H1 (cell line): ENCODE measurements at regions not wholly inside any gene's neighbourhood (a gene's known extent, or its start where the extent isn't known, plus 50 kb on each side); places are given as distances from the start of the nearest gene placed in this dataset.

ENCODE experiments used
- ATF2 ChIP-seq: IDR thresholded peaks from 2 replicates; pipeline ENCODE4 v1.6.1; 2012; ENCODE audit warnings: low read length, inconsistent platforms
- EZH2 ChIP-seq: fragments of 200-600 bp; sonication (generic); IDR thresholded peaks from 2 replicates; pipeline ENCODE4 v1.7.1; 2012; ENCODE audit warnings: low read depth, mild to moderate bottlenecking, moderate library complexity, low read length, inconsistent platforms; ENCODE audit not compliant: severe bottlenecking
- HDAC2 ChIP-seq, 2 experiments: fragments of 300-600 bp in 1 of 2; sonication (generic) in 1 of 2; IDR thresholded peaks; 2 replicates each; pipeline ENCODE4 v1.6.1; 2011 to 2012; ENCODE audit warnings: low read depth in 2 of 2, low read length in 2 of 2, mild to moderate bottlenecking in 2 of 2, moderate library complexity in 2 of 2, borderline replicate concordance in 1 of 2, inconsistent platforms in 1 of 2
- SAP30 ChIP-seq: fragments of 300-600 bp; sonication (generic); IDR thresholded peaks from 2 replicates; pipeline ENCODE4 v1.7.1; 2012; ENCODE audit warnings: low read length, moderate library complexity, mild to moderate bottlenecking, inconsistent platforms; ENCODE audit not compliant: insufficient read depth, insufficient replicate concordance
- SIN3A ChIP-seq, 2 experiments: IDR thresholded peaks in 1 of 2; conservative IDR thresholded peaks in 1 of 2; 2 replicates each; pipeline ENCODE4 v1.6.1; 2011 to 2012; ENCODE audit warnings: low read length in 2 of 2, improper control_type of control experiment in 1 of 2, low read depth in 1 of 2, mild to moderate bottlenecking in 1 of 2
- YY1 ChIP-seq: IDR thresholded peaks from 2 replicates; pipeline ENCODE4 v1.6.1; 2011; ENCODE audit warnings: low read depth, mild to moderate bottlenecking, low read length

- no peak for TF ChIP-seq ATF2
- no peak for TF ChIP-seq SIN3A (conservative IDR thresholded peaks at IDR 0.05 in 1 of 2, IDR thresholded peaks at IDR 0.05 in 1 of 2; ENCODE audit: low read depth in 1 of 2, low read length in 2 of 2)
- TF ChIP-seq YY1, result no peak
- no peak for TF ChIP-seq EZH2
- no peak for TF ChIP-seq SAP30
- no peak for TF ChIP-seq HDAC2 (IDR thresholded peaks at IDR 0.05; ENCODE audit: borderline replicate concordance in 1 of 2, low read depth in 2 of 2, low read length in 2 of 2)
Observed at GRCh38 chr6:23282252-23283021, 713.1 kb downstream of the HDGFL1 start (continued).
